IMR-90 (cell line): ENCODE measurements at regions not wholly inside any gene's neighbourhood (a gene's known extent, or its start where the extent isn't known, plus 50 kb on each side); places are given as distances from the start of the nearest gene placed in this dataset.

Experiments
- ATAC-seq: fragments of 200-7000 bp; cut with Tn5 transposase; 2 replicates; pipeline ENCODE4 v1.9.1; 2020; ENCODE audit warnings: low read depth, mild to moderate bottlenecking, moderate library complexity
- BruUV-seq: library from RNA; stranded (reverse); fragments of 400-500 nt; replicated peaks from 2 replicates; lab custom pipeline; 2021; lab: Mats Ljungman, UMichigan
- CTCF ChIA-PET: fragments of 300-600 bp; formaldehyde crosslinking; extraction: SDS; loops from one replicate; lab custom pipeline; 2021; ENCODE audit warnings: antibody characterized with exemption; lab: Yijun Ruan, JAX
- POLR2A ChIA-PET: fragments of 300-600 bp; sonication (Branson Sonifier 250); formaldehyde crosslinking; loops from one replicate; lab custom pipeline; 2022; ENCODE audit warnings: antibody characterized with exemption; ENCODE audit not compliant: unreplicated experiment; lab: Charles Lee
- DNase-seq: peaks from one replicate; pipeline ENCODE4 v3.0.0; 2013
- H2AFZ ChIP-seq: replicated peaks from 2 replicates; pipeline ENCODE3; 2013; ENCODE audit warnings: low read length, mild to moderate bottlenecking; ENCODE audit not compliant: poor library complexity
- H2AK5ac ChIP-seq: 2 replicates; pipeline ENCODE4 v1.6.1; 2013; ENCODE audit warnings: low read depth, low read length, inconsistent platforms
- H2AK9ac ChIP-seq: replicated peaks from 2 replicates; pipeline ENCODE3; 2013; ENCODE audit warnings: mild to moderate bottlenecking, low read depth, low read length, moderate library complexity; ENCODE audit not compliant: poor library complexity
- H2BK120ac ChIP-seq: 2 replicates; pipeline ENCODE4 v1.6.1; 2013; ENCODE audit warnings: low read depth, low read length, inconsistent platforms
- H2BK15ac ChIP-seq: 3 replicates; pipeline ENCODE4 v1.6.1; 2013; ENCODE audit warnings: low read depth, low read length, inconsistent platforms
- H2BK20ac ChIP-seq: 2 replicates; pipeline ENCODE4 v1.6.1; 2013; ENCODE audit warnings: low read depth, mild to moderate bottlenecking, inconsistent platforms, low read length, moderate library complexity
- H2BK5ac ChIP-seq: 2 replicates; pipeline ENCODE4 v1.6.1; 2013; ENCODE audit warnings: mild to moderate bottlenecking, low read depth, low read length, inconsistent platforms; ENCODE audit not compliant: poor library complexity, severe bottlenecking
- H3K14ac ChIP-seq: replicated peaks from 2 replicates; pipeline ENCODE4 v1.6.1; 2013; ENCODE audit warnings: low read depth, low read length, inconsistent platforms
- H3K18ac ChIP-seq: 2 replicates; pipeline ENCODE4 v1.6.1; 2013; ENCODE audit warnings: low read depth, low read length, control low read depth
- H3K23ac ChIP-seq: 2 replicates; pipeline ENCODE4 v1.6.1; 2013; ENCODE audit warnings: low read depth, low read length, inconsistent platforms
- H3K27ac ChIP-seq: 2 replicates; pipeline ENCODE4 v1.5.1; 2013; ENCODE audit warnings: mild to moderate bottlenecking, control low read depth, low read length; ENCODE audit not compliant: insufficient read depth
- H3K27me3 ChIP-seq: 2 replicates; pipeline ENCODE4 v1.6.1; 2013; ENCODE audit warnings: low read length; ENCODE audit not compliant: control insufficient read depth, insufficient read depth
- H3K36me3 ChIP-seq: 2 replicates; pipeline ENCODE4 v1.6.1; 2013; ENCODE audit warnings: low read length, mixed read lengths; ENCODE audit not compliant: control insufficient read depth, insufficient read depth
- H3K4ac ChIP-seq: 2 replicates; pipeline ENCODE4 v1.6.1; 2013; ENCODE audit warnings: low read depth, low read length, inconsistent platforms
- H3K4me1 ChIP-seq: 2 replicates; pipeline ENCODE4 v1.6.1; 2013; ENCODE audit warnings: low read length, mixed read lengths; ENCODE audit not compliant: control insufficient read depth, insufficient read depth
- H3K4me2 ChIP-seq: 2 replicates; pipeline ENCODE4 v1.6.1; 2013; ENCODE audit warnings: low read depth, mild to moderate bottlenecking, control low read depth, low read length, moderate library complexity
- H3K4me3 ChIP-seq: 2 replicates; pipeline ENCODE4 v1.5.1; 2013; ENCODE audit warnings: low read depth, mild to moderate bottlenecking, control low read depth, low read length, moderate library complexity; ENCODE audit not compliant: insufficient read depth
- H3K56ac ChIP-seq: 2 replicates; pipeline ENCODE4 v1.6.1; 2013; ENCODE audit warnings: low read length, inconsistent platforms; ENCODE audit not compliant: insufficient read depth; ENCODE audit errors: extremely low read depth
- H3K79me1 ChIP-seq, 2 experiments: 2 replicates each; pipeline ENCODE4 v1.6.1; 2013; ENCODE audit warnings: low read length in 2 of 2, inconsistent platforms in 1 of 2, low read depth in 1 of 2
- H3K9ac ChIP-seq: 2 replicates; pipeline ENCODE4 v1.6.1; 2013; ENCODE audit warnings: low read depth, low read length, control low read depth
- H3K9me1 ChIP-seq: 2 replicates; pipeline ENCODE4 v1.6.1; 2013; ENCODE audit warnings: low read length, inconsistent platforms; ENCODE audit not compliant: insufficient read depth
- H3K9me3 ChIP-seq: 2 replicates; pipeline ENCODE4 v1.6.1; 2013; ENCODE audit warnings: low read length; ENCODE audit not compliant: control insufficient read depth, insufficient read depth
- H4K20me1 ChIP-seq: 2 replicates; pipeline ENCODE4 v1.6.1; 2013; ENCODE audit warnings: low read length, inconsistent platforms; ENCODE audit not compliant: insufficient read depth
- H4K5ac ChIP-seq: 2 replicates; pipeline ENCODE4 v1.6.1; 2013; ENCODE audit warnings: mild to moderate bottlenecking, low read depth, low read length, control low read depth
- H4K8ac ChIP-seq, 2 experiments: 2 replicates each; pipeline ENCODE4 v1.6.1; 2013; ENCODE audit warnings: low read depth in 2 of 2, low read length in 2 of 2, control low read depth in 1 of 2, inconsistent platforms in 1 of 2
- H4K91ac ChIP-seq: 2 replicates; pipeline ENCODE4 v1.6.1; 2013; ENCODE audit warnings: low read depth, low read length, inconsistent platforms; ENCODE audit not compliant: insufficient read depth
- BHLHE40 ChIP-seq: fragments of 150-350 bp; IDR thresholded peaks from 2 replicates; pipeline ENCODE4 v1.6.1; 2016; ENCODE audit warnings: mild to moderate bottlenecking, low read depth, low read length
- CEBPB ChIP-seq: IDR thresholded peaks from 2 replicates; pipeline ENCODE4 v1.6.1; 2012; ENCODE audit warnings: low read depth, low read length, improper control_type of control experiment
- CHD1 ChIP-seq: IDR thresholded peaks from 2 replicates; pipeline ENCODE4 v1.6.1; 2012; ENCODE audit warnings: low read depth, low read length, improper control_type of control experiment
- CTCF ChIP-seq: conservative IDR thresholded peaks from 2 replicates; pipeline ENCODE4 v1.5.1; 2012; ENCODE audit warnings: mild to moderate bottlenecking, low read depth, low read length, improper control_type of control experiment
- ELK1 ChIP-seq: fragments of 150-350 bp; IDR thresholded peaks from 2 replicates; pipeline ENCODE4 v1.6.1; 2016; ENCODE audit warnings: low read depth, mild to moderate bottlenecking, low read length, moderate library complexity, borderline replicate concordance
- FOS ChIP-seq: fragments of 150-350 bp; IDR thresholded peaks from 2 replicates; pipeline ENCODE4 v1.6.1; 2016; ENCODE audit warnings: low read depth, low read length
- MAFK ChIP-seq: IDR thresholded peaks from 2 replicates; pipeline ENCODE4 v1.6.1; 2012; ENCODE audit warnings: low read depth, low read length, improper control_type of control experiment
- RCOR1 ChIP-seq: IDR thresholded peaks from 2 replicates; pipeline ENCODE4 v1.6.1; 2012; ENCODE audit warnings: mild to moderate bottlenecking, low read length, improper control_type of control experiment; ENCODE audit not compliant: insufficient replicate concordance
- RFX5 ChIP-seq: IDR thresholded peaks from 2 replicates; pipeline ENCODE4 v1.8.0; 2012; ENCODE audit warnings: low read depth, mild to moderate bottlenecking, low read length, moderate library complexity
- SMC3 ChIP-seq: fragments of 150-350 bp; IDR thresholded peaks from 2 replicates; pipeline ENCODE4 v1.6.1; 2016; ENCODE audit warnings: low read depth, mild to moderate bottlenecking, antibody characterized with exemption, low read length, moderate library complexity
- WGBS, 2 experiments: methylation state at CpG; one replicate each; pipeline versions ENCODE4 v1.1.5 to v1.1.7; 2013; ENCODE audit warnings: missing lambda C conversion rate in 2 of 2; ENCODE audit not compliant: insufficient read length in 1 of 2; ENCODE audit errors: extremely low coverage in 2 of 2; 5-methylcytosine and 5-hydroxymethylcytosine counted together
- dilution Hi-C: fragments of 300-500 bp; cut with HindIII; formaldehyde crosslinking; loops from one replicate; pipeline ENCODE4 v1.14.3; 2018; ENCODE audit warnings: low sequenced_read_pairs; ENCODE audit not compliant: unreplicated experiment
- in situ Hi-C: fragments of 300-500 bp; cut with MboI; formaldehyde crosslinking; loops from 3 replicates; pipeline ENCODE4 v1.14.3; 2019; ENCODE audit warnings: low sequenced_read_pairs, inconsistent platforms, mixed read lengths
- intact Hi-C: fragments of 100-400 bp; cut with micrococcal nuclease; formaldehyde crosslinking; loops from 2 replicates; pipeline ENCODE4 v1.10.0; 2022

- Histone ChIP-seq H2BK20ac (no peak overlapping the region), H3K9ac (no peak overlapping the region), H3K9me3 (0 out of 2 replicates have a peak, but pooled peaks cover 2% of the 10 kb centered on the region), H2AK9ac (no peak overlapping the region), H3K27ac (no peak overlapping the region), H4K5ac (no peak overlapping the region), H3K27me3 (no peaks in the 10 kb centered on the region), H3K4me2 (no peak overlapping the region), H2BK5ac (no peak overlapping the region), H2AFZ (no peak overlapping the region), H3K4ac (no peak overlapping the region), H2BK120ac (no peak overlapping the region), H3K36me3 (no peaks in the 10 kb centered on the region), H4K20me1 (no peaks in the 10 kb centered on the region), H2AK5ac (no peak overlapping the region), H3K56ac (no peak overlapping the region), H4K8ac (no peak overlapping the region), H3K14ac (no peak overlapping the region), H2BK15ac (no peak overlapping the region), H4K91ac (no peak overlapping the region), H3K4me1 (no peaks in the 10 kb centered on the region), H3K4me3 (no peak overlapping the region), H3K9me1 (no peaks in the 10 kb centered on the region), H3K23ac (no peak overlapping the region), H3K79me1 (no peaks in the 10 kb centered on the region), H3K18ac (no peak overlapping the region)
- TF ChIP-seq RCOR1 (no peak), MAFK (no peak), FOS (no peak), RFX5 (no peak), ELK1 (no peak), CEBPB (no peak), SMC3 (no peak), CHD1 (no peak), CTCF (no peak), BHLHE40 (no peak)
- DNase-seq = no peak
- ChIA-PET CTCF (no interaction called here), POLR2A (no interaction called here)
- intact Hi-C loops (no loop called here), in situ Hi-C loops (no loop called here), dilution Hi-C loops (no loop called here)
- BruUV-seq = no TSS peak
- no peak for ATAC-seq
- WGBS, 2 experiments = no CpG with 5 or more reads among the region's 1 CpG
Observed at GRCh38 chr4:43999669-44000068, 448.9 kb downstream of the KCTD8 start.
